ENCODE measurements at regions not wholly inside any gene's neighbourhood (a gene's known extent, or its start where the extent isn't known, plus 50 kb on each side); places are given as distances from the start of the nearest gene placed in this dataset.

DNA sequence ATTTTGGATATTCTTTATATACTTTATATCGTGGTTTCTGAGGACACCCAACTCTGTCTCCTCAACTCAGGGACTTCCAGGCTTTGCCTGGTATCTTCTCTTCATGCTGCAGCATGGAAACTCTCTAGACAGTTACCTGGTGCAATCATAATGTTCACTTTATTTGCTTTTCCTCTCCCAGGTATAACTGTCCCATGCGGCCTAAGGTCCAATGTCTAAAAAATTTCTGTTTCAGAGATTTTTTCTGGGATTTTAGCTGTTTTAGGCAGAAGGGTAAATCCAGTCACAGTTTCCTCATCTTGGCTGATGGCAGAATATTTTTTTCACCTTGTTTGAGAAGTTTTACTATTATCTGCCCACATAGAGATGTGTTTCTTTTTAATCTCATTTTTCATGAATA lies 139.9 kb upstream of the KCNMB2 start:
- Histone ChIP-seq H3K4me1 (ENCODE audit: control insufficient read depth in 1 of 2, extremely low read depth in 1 of 2, insufficient read depth in 2 of 2, low read length in 2 of 2) (no peaks in the 10 kb centered on the region), H3K36me3 (ENCODE audit: control insufficient read depth in 2 of 2, extremely low read depth in 1 of 2, insufficient read depth in 1 of 2, low read length in 1 of 2) (no peaks in the 10 kb centered on the region), H3K4me3 (ENCODE audit: control insufficient read depth in 1 of 2, extremely low read depth in 1 of 2, low read length in 1 of 2) (no peak overlapping the region), H3K27ac (ENCODE audit: low read length) (no peak overlapping the region), H3K9me3 (no peaks in the 10 kb centered on the region), H3K27me3 (replicated peaks in 1 of 2; ENCODE audit: control insufficient read depth in 2 of 2, extremely low read depth in 1 of 2, insufficient read depth in 2 of 2, low read length in 1 of 2) (no peaks in the 10 kb centered on the region)
- Mint-ChIP-seq H3K4me1 (no peaks in the 10 kb centered on the region), H3K27me3 (peaks cover 4 to 10% of the 10 kb centered on the region in 2 donors), H3K36me3 (no peaks in the 10 kb centered on the region), H3K4me3 (no peak overlapping the region), H3K9me3 (peaks cover 0 to 4% (median 0%) of the 10 kb centered on the region in 3 donors), H3K27ac (no peak overlapping the region)
- CTCF ChIA-PET: no interaction called here
- WGBS (ENCODE audit: insufficient coverage): no CpG with 5 or more reads among the region's 2 CpGs
- no peak for DNase-seq
- POLR2A ChIA-PET: interaction anchor here in 1 of 2 donors (0.6 kb wide), 1 partner anchor 1302 kb away, joined by 3 read pairs; no protein-coding TSS in a partner anchor
- no peak for ATAC-seq (replicated peaks in 1 of 4)

DNA sequence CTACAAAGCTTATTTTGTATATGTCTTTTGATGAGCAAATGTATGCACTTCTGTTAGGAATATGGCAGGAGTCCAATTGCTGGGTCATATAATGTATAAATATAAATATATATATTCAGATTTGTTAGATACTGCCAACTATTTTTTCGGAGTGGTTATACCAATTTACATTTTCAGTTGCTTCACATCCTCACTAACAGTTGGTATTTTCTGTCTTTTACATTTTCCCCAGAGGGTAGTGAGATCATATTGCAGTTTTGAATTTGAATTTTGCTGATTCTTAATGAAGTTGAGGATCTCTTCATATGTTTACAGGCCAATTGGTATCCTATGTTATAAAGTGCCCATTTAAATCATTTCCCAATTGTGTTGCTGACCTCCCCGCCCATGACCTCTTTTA lies 139.0 kb upstream of the KCNMB2 start:
- no peak overlapping the region for H3K4me3 Mint-ChIP-seq
- peaks cover 4 to 12% of the 10 kb centered on the region in 2 donors for H3K27me3 Mint-ChIP-seq
- no peaks in the 10 kb centered on the region for H3K36me3 Mint-ChIP-seq
- DNase-seq (no peak), ATAC-seq (replicated peaks in 1 of 4) (no peak)
- WGBS (ENCODE audit: insufficient coverage): no CpG with 5 or more reads among the region's 2 CpGs
- H3K4me3 ChIP-seq (ENCODE audit: control insufficient read depth in 1 of 2, extremely low read depth in 1 of 2, low read length in 1 of 2): no peak overlapping the region
- CTCF ChIA-PET: no interaction called here
- H3K27ac Mint-ChIP-seq: no peak overlapping the region
- no peaks in the 10 kb centered on the region for H3K9me3 ChIP-seq
- POLR2A ChIA-PET: interaction anchor here in 1 of 2 donors (0.6 kb wide), 1 partner anchor 1303 kb away, joined by 3 read pairs; no protein-coding TSS in a partner anchor
- H3K4me1 Mint-ChIP-seq: no peaks in the 10 kb centered on the region
- H3K9me3 Mint-ChIP-seq: peaks cover 0 to 4% (median 0%) of the 10 kb centered on the region in 3 donors
- no peaks in the 10 kb centered on the region for H3K27me3 ChIP-seq (replicated peaks in 1 of 2; ENCODE audit: control insufficient read depth in 2 of 2, extremely low read depth in 1 of 2, insufficient read depth in 2 of 2, low read length in 1 of 2)
- H3K4me1 ChIP-seq (ENCODE audit: control insufficient read depth in 1 of 2, extremely low read depth in 1 of 2, insufficient read depth in 2 of 2, low read length in 2 of 2): no peaks in the 10 kb centered on the region
- H3K36me3 ChIP-seq (ENCODE audit: control insufficient read depth in 2 of 2, extremely low read depth in 1 of 2, insufficient read depth in 1 of 2, low read length in 1 of 2): no peaks in the 10 kb centered on the region
- no peak overlapping the region for H3K27ac ChIP-seq (ENCODE audit: low read length)

DNA sequence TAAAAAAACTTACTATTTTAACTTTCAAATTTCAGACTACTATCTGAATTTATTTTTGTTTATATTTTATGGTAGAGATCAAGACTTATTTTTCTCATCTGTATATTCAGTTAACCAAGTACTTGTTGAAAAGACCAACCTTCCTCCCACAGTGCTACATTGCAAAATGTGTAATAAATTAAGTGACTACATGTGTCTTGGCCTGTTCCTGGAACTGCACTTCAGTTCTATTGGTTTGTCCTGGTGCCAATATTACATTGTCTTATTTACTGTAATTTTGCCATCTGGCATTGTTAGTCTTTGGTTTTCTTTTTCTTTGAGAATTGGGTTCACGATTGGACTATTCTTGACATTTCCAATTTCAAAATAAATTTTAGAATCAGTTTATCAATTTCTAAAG lies 138.4 kb upstream of the KCNMB2 start:
- H3K9me3 Mint-ChIP-seq: peaks cover 0 to 4% (median 0%) of the 10 kb centered on the region in 3 donors
- no peaks in the 10 kb centered on the region for H3K4me1 ChIP-seq (ENCODE audit: control insufficient read depth in 1 of 2, extremely low read depth in 1 of 2, insufficient read depth in 2 of 2, low read length in 2 of 2)

DNA sequence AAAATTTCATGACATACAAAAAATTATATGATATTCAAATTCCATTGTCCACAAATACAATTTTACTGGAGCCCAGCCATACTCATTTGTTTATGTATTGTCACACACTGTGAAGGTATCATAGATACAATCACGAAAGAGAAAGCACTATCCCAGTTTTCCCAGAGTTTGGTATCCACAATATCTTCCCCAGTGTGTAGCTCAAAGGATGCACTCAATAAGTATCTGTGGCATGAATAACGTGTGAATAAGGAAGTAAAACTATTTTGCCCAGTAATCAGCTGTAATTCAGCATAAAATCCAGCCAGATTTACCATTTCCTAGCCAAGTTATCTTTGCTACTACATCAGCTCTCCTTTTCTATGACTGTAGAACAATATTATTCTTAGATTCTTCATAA lies 131.3 kb upstream of the KCNMB2 start:
- no peak for DNase-seq
- POLR2A ChIA-PET: interaction anchor here in 1 of 2 donors (0.7 kb wide), 1 partner anchor 995 kb away, joined by 4 read pairs; no protein-coding TSS in a partner anchor
- Mint-ChIP-seq H3K4me3 (no peak overlapping the region), H3K27ac (no peak overlapping the region), H3K27me3 (peaks cover 14 to 18% of the 10 kb centered on the region in 2 donors), H3K36me3 (no peaks in the 10 kb centered on the region), H3K4me1 (no peaks in the 10 kb centered on the region), H3K9me3 (no peaks in the 10 kb centered on the region)
- H3K36me3 ChIP-seq (ENCODE audit: control insufficient read depth in 2 of 2, extremely low read depth in 1 of 2, insufficient read depth in 1 of 2, low read length in 1 of 2): no peaks in the 10 kb centered on the region
- H3K27me3 ChIP-seq (replicated peaks in 1 of 2; ENCODE audit: control insufficient read depth in 2 of 2, extremely low read depth in 1 of 2, insufficient read depth in 2 of 2, low read length in 1 of 2): no peaks in the 10 kb centered on the region
- no peak overlapping the region for H3K4me3 ChIP-seq (ENCODE audit: control insufficient read depth in 1 of 2, extremely low read depth in 1 of 2, low read length in 1 of 2)
- CTCF ChIA-PET: no interaction called here
- no peaks in the 10 kb centered on the region for H3K4me1 ChIP-seq (ENCODE audit: control insufficient read depth in 1 of 2, extremely low read depth in 1 of 2, insufficient read depth in 2 of 2, low read length in 2 of 2)
- no CpG with 5 or more reads among the region's 2 CpGs for WGBS (ENCODE audit: insufficient coverage)
- no peaks in the 10 kb centered on the region for H3K9me3 ChIP-seq
- ATAC-seq (replicated peaks in 1 of 4): no peak
- no peak overlapping the region for H3K27ac ChIP-seq (ENCODE audit: low read length)

More for the DNA sequence above, 138.4 kb upstream of the KCNMB2 start:
- POLR2A ChIA-PET: no interaction called here
- no peaks in the 10 kb centered on the region for H3K36me3 ChIP-seq (ENCODE audit: control insufficient read depth in 2 of 2, extremely low read depth in 1 of 2, insufficient read depth in 1 of 2, low read length in 1 of 2)
- ATAC-seq (replicated peaks in 1 of 4): no peak
- Mint-ChIP-seq H3K4me1 (no peaks in the 10 kb centered on the region), H3K27ac (no peak overlapping the region), H3K27me3 (peaks cover 4 to 14% of the 10 kb centered on the region in 2 donors), H3K4me3 (no peak overlapping the region), H3K36me3 (no peaks in the 10 kb centered on the region)
- H3K4me3 ChIP-seq (ENCODE audit: control insufficient read depth in 1 of 2, extremely low read depth in 1 of 2, low read length in 1 of 2): no peak overlapping the region
- no CpG with 5 or more reads among the region's 1 CpG for WGBS (ENCODE audit: insufficient coverage)
- DNase-seq: no peak
- CTCF ChIA-PET: no interaction called here
- no peaks in the 10 kb centered on the region for H3K27me3 ChIP-seq (replicated peaks in 1 of 2; ENCODE audit: control insufficient read depth in 2 of 2, extremely low read depth in 1 of 2, insufficient read depth in 2 of 2, low read length in 1 of 2)
- no peak overlapping the region for H3K27ac ChIP-seq (ENCODE audit: low read length)
- H3K9me3 ChIP-seq: no peaks in the 10 kb centered on the region

DNA sequence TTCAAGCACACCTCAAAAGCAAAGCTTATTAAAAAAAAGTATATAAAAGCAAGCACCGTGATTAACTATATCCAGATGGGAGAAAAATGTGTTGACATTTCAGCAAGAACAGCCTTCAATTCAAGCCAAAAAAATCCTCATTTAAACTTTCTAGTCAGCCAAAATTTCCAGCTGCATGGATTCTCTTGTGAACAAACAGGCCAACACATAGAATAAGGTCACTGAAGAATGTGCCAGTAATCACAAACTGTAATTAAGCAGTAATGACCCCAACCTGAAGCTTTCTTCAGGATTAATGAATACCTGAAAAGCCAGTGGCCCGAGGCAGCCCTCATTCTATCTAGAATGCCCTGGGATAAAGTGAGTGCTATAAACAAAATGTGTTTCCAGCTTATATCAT lies 130.7 kb upstream of the KCNMB2 start:
- ChIA-PET CTCF (no interaction called here), POLR2A (interaction anchor here in 1 of 2 donors (0.7 kb wide), 1 partner anchor 994 kb away, joined by 4 read pairs; no protein-coding TSS in a partner anchor)
- Histone ChIP-seq H3K4me3 (ENCODE audit: control insufficient read depth in 1 of 2, extremely low read depth in 1 of 2, low read length in 1 of 2) (no peak overlapping the region), H3K27ac (ENCODE audit: low read length) (no peak overlapping the region), H3K36me3 (ENCODE audit: control insufficient read depth in 2 of 2, extremely low read depth in 1 of 2, insufficient read depth in 1 of 2, low read length in 1 of 2) (no peaks in the 10 kb centered on the region), H3K27me3 (replicated peaks in 1 of 2; ENCODE audit: control insufficient read depth in 2 of 2, extremely low read depth in 1 of 2, insufficient read depth in 2 of 2, low read length in 1 of 2) (no peaks in the 10 kb centered on the region), H3K4me1 (ENCODE audit: control insufficient read depth in 1 of 2, extremely low read depth in 1 of 2, insufficient read depth in 2 of 2, low read length in 2 of 2) (no peaks in the 10 kb centered on the region), H3K9me3 (no peaks in the 10 kb centered on the region)
- no peak overlapping the region for H3K27ac Mint-ChIP-seq
- DNase-seq (no peak), ATAC-seq (replicated peaks in 1 of 4) (no peak)
- no peak overlapping the region for H3K4me3 Mint-ChIP-seq
- no peaks in the 10 kb centered on the region for H3K4me1 Mint-ChIP-seq
- no peaks in the 10 kb centered on the region for H3K36me3 Mint-ChIP-seq
- H3K27me3 Mint-ChIP-seq: peaks cover 15 to 18% of the 10 kb centered on the region in 2 donors
- H3K9me3 Mint-ChIP-seq: no peaks in the 10 kb centered on the region
- WGBS (ENCODE audit: insufficient coverage): no CpG with 5 or more reads among the region's 2 CpGs

DNA sequence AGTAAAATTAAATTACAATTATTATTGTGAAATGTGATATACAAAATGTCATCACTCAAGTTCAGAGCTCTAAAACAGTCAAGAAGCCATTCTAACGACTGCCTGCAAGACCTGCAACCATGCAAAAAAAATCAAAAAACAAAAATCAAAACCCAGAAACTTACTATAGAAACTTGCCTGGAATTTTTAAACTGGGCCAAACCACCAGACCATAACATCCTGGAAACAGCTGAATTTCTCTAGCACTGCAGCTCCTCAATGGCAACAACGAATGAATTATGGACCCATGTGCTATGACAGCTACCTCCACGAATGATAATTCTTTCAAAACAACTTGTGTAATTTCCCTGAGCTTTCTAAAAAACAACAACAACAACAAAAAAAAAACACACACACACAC lies 130.0 kb upstream of the KCNMB2 start:
- no peak overlapping the region for H3K4me3 Mint-ChIP-seq

DNA sequence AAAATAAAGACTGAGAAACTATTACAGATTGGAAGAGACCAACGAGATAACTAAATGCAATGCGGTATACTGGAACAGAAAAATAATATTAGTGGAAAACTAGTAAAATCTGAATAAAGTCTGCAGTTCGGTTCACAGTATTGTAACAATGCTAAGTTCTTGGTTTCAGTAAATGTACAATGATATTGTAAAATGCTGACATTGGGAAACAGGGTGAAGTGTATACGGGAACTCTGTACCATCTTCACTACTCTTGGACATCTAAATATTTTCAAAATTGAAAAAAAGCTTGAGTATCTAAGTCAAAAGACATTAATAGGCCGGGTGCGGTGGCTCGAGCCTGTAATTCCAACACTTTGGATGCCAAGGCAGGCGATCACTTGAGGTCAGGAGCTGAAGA lies 120.9 kb upstream of the KCNMB2 start:
- peaks cover 0 to 2% of the 10 kb centered on the region in 2 experiments for H3K27me3 ChIP-seq (replicated peaks in 1 of 2; ENCODE audit: control insufficient read depth in 2 of 2, extremely low read depth in 1 of 2, insufficient read depth in 2 of 2, low read length in 1 of 2)
- no peaks in the 10 kb centered on the region for H3K9me3 ChIP-seq
- H3K36me3 ChIP-seq (ENCODE audit: control insufficient read depth in 2 of 2, extremely low read depth in 1 of 2, insufficient read depth in 1 of 2, low read length in 1 of 2): no peaks in the 10 kb centered on the region
- POLR2A ChIA-PET: no interaction called here
- H3K4me3 Mint-ChIP-seq: no peak overlapping the region
- no peaks in the 10 kb centered on the region for H3K36me3 Mint-ChIP-seq
- H3K27ac Mint-ChIP-seq: no peak overlapping the region
- H3K4me1 Mint-ChIP-seq: no peaks in the 10 kb centered on the region
- CTCF ChIA-PET: no interaction called here
- no peaks in the 10 kb centered on the region for H3K9me3 Mint-ChIP-seq
- DNase-seq: no peak
- ATAC-seq (replicated peaks in 1 of 4): no peak
- no peak overlapping the region for H3K4me3 ChIP-seq (ENCODE audit: control insufficient read depth in 1 of 2, extremely low read depth in 1 of 2, low read length in 1 of 2)
- peaks cover 3 to 5% of the 10 kb centered on the region in 2 donors for H3K27me3 Mint-ChIP-seq
- H3K27ac ChIP-seq (ENCODE audit: low read length): no peak overlapping the region
- H3K4me1 ChIP-seq (ENCODE audit: control insufficient read depth in 1 of 2, extremely low read depth in 1 of 2, insufficient read depth in 2 of 2, low read length in 2 of 2): no peaks in the 10 kb centered on the region
- whole genome bisulfite sequencing (ENCODE audit: insufficient coverage): 76% methylated on average over 7 of the region's 8 CpGs

More for the DNA sequence above, 130.0 kb upstream of the KCNMB2 start:
- 64% methylated on average over 3 of the region's 3 CpGs for WGBS (ENCODE audit: insufficient coverage)
- ChIA-PET POLR2A (interaction anchor here (0.6 to 0.9 kb wide), 3 partner anchors 13 to 1409 kb away, joined by 3 to 4 read pairs (median 3); no protein-coding TSS in a partner anchor), CTCF (no interaction called here)
- Histone ChIP-seq H3K4me3 (ENCODE audit: control insufficient read depth in 1 of 2, extremely low read depth in 1 of 2, low read length in 1 of 2) (no peak overlapping the region), H3K36me3 (ENCODE audit: control insufficient read depth in 2 of 2, extremely low read depth in 1 of 2, insufficient read depth in 1 of 2, low read length in 1 of 2) (no peaks in the 10 kb centered on the region), H3K27ac (ENCODE audit: low read length) (no peak overlapping the region), H3K9me3 (no peaks in the 10 kb centered on the region), H3K27me3 (replicated peaks in 1 of 2; ENCODE audit: control insufficient read depth in 2 of 2, extremely low read depth in 1 of 2, insufficient read depth in 2 of 2, low read length in 1 of 2) (no peaks in the 10 kb centered on the region), H3K4me1 (ENCODE audit: control insufficient read depth in 1 of 2, extremely low read depth in 1 of 2, insufficient read depth in 2 of 2, low read length in 2 of 2) (no peaks in the 10 kb centered on the region)
- no peak for DNase-seq
- Mint-ChIP-seq H3K36me3 (no peaks in the 10 kb centered on the region), H3K27me3 (peaks cover 12 to 21% of the 10 kb centered on the region in 2 donors), H3K4me1 (no peaks in the 10 kb centered on the region), H3K9me3 (no peaks in the 10 kb centered on the region), H3K27ac (no peak overlapping the region)
- ATAC-seq (replicated peaks in 1 of 4): no peak
